HL-60 (cell line): ENCODE measurements at regions not wholly inside any gene's neighbourhood (a gene's known extent, or its start where the extent isn't known, plus 50 kb on each side); places are given as distances from the start of the nearest gene placed in this dataset.

Source experiments
- CTCF ChIP-seq: IDR thresholded peaks from one replicate; pipeline ENCODE4 v1.5.1; 2011; ENCODE audit warnings: low read length, control low read depth, inconsistent platforms; ENCODE audit not compliant: insufficient read depth
- POLR2AphosphoS5 ChIP-seq: IDR thresholded peaks from 2 replicates; pipeline ENCODE4 v1.6.1; 2012; ENCODE audit warnings: low read depth

GRCh38 chr5:96582343-96582742, 79.8 kb upstream of the CAST start:
- TF ChIP-seq CTCF (no peak), POLR2AphosphoS5 (no peak)
